Ovary (tissue), 7 donors: ENCODE measurements at regions not wholly inside any gene's neighbourhood (a gene's known extent, or its start where the extent isn't known, plus 50 kb on each side); places are given as distances from the start of the nearest gene placed in this dataset.

Experiments used
- DNase-seq, 5 donors: peaks; one replicate each; pipeline ENCODE4 v3.0.0-alpha.2; 2019 to 2020
- H3K27ac ChIP-seq, 2 donors: fragments of 200-600 bp; one replicate each; pipeline versions ENCODE4 v1.5.1 to v1.8.0; 2019 to 2022
- H3K27me3 ChIP-seq: fragments of 200-600 bp; one replicate; pipeline ENCODE4 v1.8.0; 2022
- H3K36me3 ChIP-seq: fragments of 200-600 bp; sonication (generic); one replicate; pipeline ENCODE4 v1.5.1; 2019
- H3K4me1 ChIP-seq: one replicate; pipeline ENCODE4 v1.8.1; 2013; ENCODE audit warnings: mild to moderate bottlenecking, moderate library complexity; ENCODE audit not compliant: insufficient read depth
- H3K4me3 ChIP-seq: fragments of 200-600 bp; sonication (generic); one replicate; pipeline ENCODE4 v1.5.1; 2017
- H3K9me3 ChIP-seq, 2 donors: fragments of 200-600 bp in 1 of 2; sonication (generic) in 1 of 2; one replicate each; pipeline versions ENCODE4 v1.5.1 to v1.8.1; 2013 to 2019; ENCODE audit warnings: mild to moderate bottlenecking in 1 of 2, moderate library complexity in 1 of 2
- CTCF ChIP-seq, 3 donors: fragments of 450-650 bp in 2 of 3; fragments of 200-600 bp in 1 of 3; IDR thresholded peaks; one replicate each; pipeline versions ENCODE4 v1.5.1 to v1.8.0; 2016 to 2022; ENCODE audit warnings: antibody characterized with exemption in 3 of 3, mild to moderate bottlenecking in 1 of 3
- EP300 ChIP-seq: sonication (generic); formaldehyde crosslinking; IDR thresholded peaks from one replicate; pipeline ENCODE4 v1.6.1; 2017; ENCODE audit warnings: antibody characterized with exemption
- POLR2A ChIP-seq: fragments of 450-650 bp; IDR thresholded peaks from one replicate; pipeline ENCODE4 v1.6.1; 2017; ENCODE audit warnings: antibody characterized with exemption, mild to moderate bottlenecking, moderate library complexity
- WGBS, 3 donors: extraction: QIAGEN DNeasy Blood & Tissue Kit in 1 of 3; methylation state at CpG; one replicate each; pipeline versions ENCODE4 v1.1.5 to v1.1.7; 2013 to 2017; 5-methylcytosine and 5-hydroxymethylcytosine counted together
- intact Hi-C, 4 donors: fragments of 100-400 bp; cut with DNase I; formaldehyde crosslinking; loops; one replicate each; pipeline versions ENCODE4 v1.11.0 to v1.15.1; 2022 to 2023
- donor health status: DM: no; HTN: no; CAD: no; lungs with moderate emphysema.
- donor health status: DM: no; HTN: no; CAD: no.
- donor health status: Bipolar disorder and iron deficiency.
- donor health status: DM: no; HTN: no; CAD: no.
- donor health status: DM: yes; HTN: yes; CAD: no.

GRCh38 chr4:183589461-183590099 is 69.4 kb downstream of the RWDD4 start:
- no peak for DNase-seq
- Histone ChIP-seq H3K27ac (no peak overlapping the region), H3K9me3 (no peaks in the 10 kb centered on the region), H3K4me1 (peaks cover 2% of the 10 kb centered on the region), H3K27me3 (no peaks in the 10 kb centered on the region), H3K36me3 (no peaks in the 10 kb centered on the region), H3K4me3 (no peak overlapping the region)
- intact Hi-C loops = no loop called here
- 68 to 75% (median 69%) methylated on average over 5 of the region's 5 CpGs for WGBS, 3 donors
- TF ChIP-seq EP300 (no peak), POLR2A (no peak), CTCF (IDR thresholded peaks at IDR 0.05) (no peak)
